ENCODE measurements at regions not wholly inside any gene's neighbourhood (a gene's known extent, or its start where the extent isn't known, plus 50 kb on each side); places are given as distances from the start of the nearest gene placed in this dataset.

GRCh38 chr11:22006901-22007300 is 186.0 kb upstream of the ANO5 start:
- Histone ChIP-seq H3K9me3 (no peaks in the 10 kb centered on the region), H3K36me3 (no peaks in the 10 kb centered on the region), H3K4me1 (replicated peaks) (no peaks in the 10 kb centered on the region), H3K27ac (no peak overlapping the region), H3K27me3 (replicated peaks; ENCODE audit: insufficient read depth) (no peaks in the 10 kb centered on the region), H3K4me3 (no peak overlapping the region)
- intact Hi-C loops (cut with DNase I), result no loop called here
- DNase-seq (ENCODE audit: low spot score), result no peak
- TF ChIP-seq, protein P1, sequence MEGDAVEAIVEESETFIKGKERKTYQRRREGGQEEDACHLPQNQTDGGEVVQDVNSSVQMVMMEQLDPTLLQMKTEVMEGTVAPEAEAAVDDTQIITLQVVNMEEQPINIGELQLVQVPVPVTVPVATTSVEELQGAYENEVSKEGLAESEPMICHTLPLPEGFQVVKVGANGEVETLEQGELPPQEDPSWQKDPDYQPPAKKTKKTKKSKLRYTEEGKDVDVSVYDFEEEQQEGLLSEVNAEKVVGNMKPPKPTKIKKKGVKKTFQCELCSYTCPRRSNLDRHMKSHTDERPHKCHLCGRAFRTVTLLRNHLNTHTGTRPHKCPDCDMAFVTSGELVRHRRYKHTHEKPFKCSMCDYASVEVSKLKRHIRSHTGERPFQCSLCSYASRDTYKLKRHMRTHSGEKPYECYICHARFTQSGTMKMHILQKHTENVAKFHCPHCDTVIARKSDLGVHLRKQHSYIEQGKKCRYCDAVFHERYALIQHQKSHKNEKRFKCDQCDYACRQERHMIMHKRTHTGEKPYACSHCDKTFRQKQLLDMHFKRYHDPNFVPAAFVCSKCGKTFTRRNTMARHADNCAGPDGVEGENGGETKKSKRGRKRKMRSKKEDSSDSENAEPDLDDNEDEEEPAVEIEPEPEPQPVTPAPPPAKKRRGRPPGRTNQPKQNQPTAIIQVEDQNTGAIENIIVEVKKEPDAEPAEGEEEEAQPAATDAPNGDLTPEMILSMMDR (IDR thresholded peaks at IDR 0.05), result no peak
- TF ChIP-seq POLR2AphosphoS5 (IDR thresholded peaks at IDR 0.05), result no peak
- TF ChIP-seq POLR2A (IDR thresholded peaks at IDR 0.05), result no peak

DNA sequence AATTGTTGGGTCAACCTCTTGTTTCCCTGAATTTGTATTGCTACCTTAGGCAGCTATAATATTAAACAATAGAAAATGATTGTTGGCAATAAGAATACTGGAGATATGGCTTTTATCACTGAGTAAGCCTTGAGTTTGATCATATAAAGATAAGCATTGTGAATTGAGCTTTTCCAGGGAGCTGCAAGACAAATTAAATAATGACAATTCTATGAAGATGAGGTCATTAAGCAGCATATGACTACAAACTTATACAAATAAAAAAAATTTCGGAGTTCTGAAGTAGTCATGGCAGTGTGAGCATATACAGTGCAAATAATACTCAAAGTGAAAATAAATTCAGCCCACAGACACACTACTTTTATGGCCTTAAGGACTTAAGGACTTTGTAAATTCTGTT is 161.1 kb upstream of the ANO5 start:
- Histone ChIP-seq H3K9me3 (no peaks in the 10 kb centered on the region), H3K27me3 (replicated peaks; ENCODE audit: insufficient read depth) (no peaks in the 10 kb centered on the region), H3K4me1 (replicated peaks) (no peaks in the 10 kb centered on the region), H3K4me3 (no peak overlapping the region), H3K36me3 (no peaks in the 10 kb centered on the region), H3K27ac (no peak overlapping the region)
- WGBS, result 14% methylated on average over 1 of the region's 1 CpG
- DNase-seq (ENCODE audit: low spot score), result no peak
- TF ChIP-seq POLR2A (IDR thresholded peaks at IDR 0.05) (no peak), POLR2AphosphoS5 (IDR thresholded peaks at IDR 0.05) (no peak)
- TF ChIP-seq, protein P1 (IDR thresholded peaks at IDR 0.05), result no peak
- intact Hi-C loops (cut with DNase I), result no loop called here

- Histone ChIP-seq H3K36me3 (no peaks in the 10 kb centered on the region), H3K4me3 (no peak overlapping the region), H3K4me1 (replicated peaks) (no peaks in the 10 kb centered on the region), H3K9me3 (no peaks in the 10 kb centered on the region), H3K27ac (no peak overlapping the region), H3K27me3 (replicated peaks; ENCODE audit: insufficient read depth) (no peaks in the 10 kb centered on the region)
- 70% methylated on average over 9 of the region's 9 CpGs for WGBS
- intact Hi-C loops (cut with DNase I), result no loop called here
- DNase-seq (ENCODE audit: low spot score), result no peak
- TF ChIP-seq, protein P1 (IDR thresholded peaks at IDR 0.05), result no peak
- TF ChIP-seq POLR2AphosphoS5 (IDR thresholded peaks at IDR 0.05), result no peak
- TF ChIP-seq POLR2A (IDR thresholded peaks at IDR 0.05), result no peak
These were observed 155.4 kb upstream of the ANO5 start for GRCh38 chr11:22037505-22037904.

DNA sequence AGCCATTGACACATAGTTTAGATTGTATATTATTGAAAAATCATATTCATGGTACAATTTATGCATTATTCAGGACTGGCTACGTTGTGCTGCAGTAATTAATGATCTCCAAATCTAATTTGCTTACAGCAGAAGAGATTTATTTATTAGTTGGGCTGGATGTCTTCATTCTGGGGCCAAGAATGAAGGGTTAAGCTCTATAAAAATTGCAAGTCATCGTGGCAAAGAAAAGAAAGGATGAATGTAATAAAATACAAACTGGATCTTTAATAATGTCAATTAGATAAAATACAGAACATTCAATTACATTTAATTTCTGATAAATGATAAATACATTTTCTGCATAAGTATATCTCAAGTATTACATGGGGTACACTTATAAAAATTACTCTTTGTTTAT is 151.8 kb upstream of the ANO5 start:
- H3K4me3 ChIP-seq, result no peak overlapping the region
- intact Hi-C loops (cut with DNase I), result no loop called here
- 34% methylated on average over 2 of the region's 2 CpGs for WGBS
- no peak for DNase-seq (ENCODE audit: low spot score)
- TF ChIP-seq, protein P1 (IDR thresholded peaks at IDR 0.05), result no peak
- TF ChIP-seq POLR2A (IDR thresholded peaks at IDR 0.05) (no peak), POLR2AphosphoS5 (IDR thresholded peaks at IDR 0.05) (no peak)
- no peaks in the 10 kb centered on the region for H3K36me3 ChIP-seq
- H3K9me3 ChIP-seq, result no peaks in the 10 kb centered on the region
- no peaks in the 10 kb centered on the region for H3K27me3 ChIP-seq (replicated peaks; ENCODE audit: insufficient read depth)
- H3K27ac ChIP-seq, result no peak overlapping the region
- no peaks in the 10 kb centered on the region for H3K4me1 ChIP-seq (replicated peaks)

GRCh38 chr11:22042081-22042480 is 150.8 kb upstream of the ANO5 start:
- 74% methylated on average over 1 of the region's 1 CpG for WGBS
- Histone ChIP-seq H3K9me3 (no peaks in the 10 kb centered on the region), H3K27me3 (replicated peaks; ENCODE audit: insufficient read depth) (no peaks in the 10 kb centered on the region), H3K27ac (no peak overlapping the region), H3K36me3 (no peaks in the 10 kb centered on the region), H3K4me1 (replicated peaks) (no peaks in the 10 kb centered on the region), H3K4me3 (no peak overlapping the region)
- TF ChIP-seq POLR2A (IDR thresholded peaks at IDR 0.05) (no peak), POLR2AphosphoS5 (IDR thresholded peaks at IDR 0.05) (no peak)
- TF ChIP-seq, protein P1 (IDR thresholded peaks at IDR 0.05), result no peak
- intact Hi-C loops (cut with DNase I), result no loop called here
- DNase-seq (ENCODE audit: low spot score), result no peak
